GM19035 (cell line): ENCODE measurements at regions not wholly inside any gene's neighbourhood (a gene's known extent, or its start where the extent isn't known, plus 50 kb on each side); places are given as distances from the start of the nearest gene placed in this dataset.
"Not testable (repeated sequence)": the region's sequence is repeated elsewhere in the genome, so short reads cannot be mapped to it uniquely, and the experiment has no call there.

Source experiments
- ATAC-seq: cut with Tn5 transposase; IDR thresholded peaks from one replicate; pipeline ENCODE4 v1.9.1; 2021; ENCODE audit not compliant: unreplicated experiment

GRCh38 chr10:11668847-11669610, 57.6 kb upstream of the USP6NL start:
- no peak for ATAC-seq

- ATAC-seq, result no peak
These were observed 56.3 kb upstream of the USP6NL start for GRCh38 chr10:11667756-11668155.

GRCh38 chr10:11663763-11664555, 52.5 kb upstream of the USP6NL start:
- peak; percentile 77 for ATAC-seq

DNA sequence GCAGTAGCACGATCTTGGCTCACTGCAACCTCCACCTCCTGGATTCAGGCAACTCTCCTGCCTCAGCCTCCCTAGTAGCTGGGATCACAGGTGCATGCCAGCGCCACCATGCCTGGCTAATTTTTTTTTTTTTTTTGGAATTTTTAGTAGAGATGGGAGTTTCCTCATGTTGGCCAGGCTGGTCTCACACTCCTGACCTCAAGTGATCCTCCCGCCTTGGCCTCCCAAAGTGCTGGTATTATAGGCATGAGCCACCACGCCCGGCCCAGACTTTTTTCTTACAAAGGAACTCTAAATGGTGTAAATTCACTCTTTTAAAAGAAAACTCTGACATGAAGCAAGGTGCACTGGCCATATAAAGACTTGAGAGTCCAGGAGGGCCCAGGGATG, 51.7 kb upstream of the USP6NL start:
- ATAC-seq, result not testable (repeated sequence)

DNA sequence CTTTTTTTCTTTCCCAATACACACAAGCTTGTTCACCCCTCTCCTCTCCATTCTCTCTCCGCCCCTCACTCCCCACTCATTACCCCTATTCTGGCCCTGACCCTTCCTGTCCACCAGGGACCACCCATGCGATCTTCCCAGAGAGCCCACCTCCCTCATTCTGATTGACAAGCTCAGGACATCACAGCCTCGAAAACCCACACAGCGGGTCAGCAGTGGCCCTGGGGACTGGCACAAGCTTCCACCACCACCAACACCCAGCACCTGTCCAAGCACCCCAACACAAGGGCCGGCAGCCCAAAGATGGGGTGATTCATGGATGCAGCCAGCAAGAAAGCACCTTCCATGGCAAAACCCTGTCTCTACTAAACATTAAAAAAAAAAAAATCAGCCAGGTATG, 50.0 kb upstream of the USP6NL start:
- ATAC-seq, result no peak
